OCI-LY1 (cell line): ENCODE measurements at regions not wholly inside any gene's neighbourhood (a gene's known extent, or its start where the extent isn't known, plus 50 kb on each side); places are given as distances from the start of the nearest gene placed in this dataset.
"Not testable (repeated sequence)": the region's sequence is repeated elsewhere in the genome, so short reads cannot be mapped to it uniquely, and the experiment has no call there.

Experiments used
- H2AFZ ChIP-seq: fragments of 200-600 bp; sonication (generic), shearing (Covaris generic); 2 replicates; pipeline ENCODE4 v1.6.0; 2014; ENCODE audit warnings: antibody characterized with exemption, mild to moderate bottlenecking, low read length
- H3F3A ChIP-seq: fragments of 200-600 bp; sonication (generic), shearing (Covaris generic); 2 replicates; pipeline ENCODE4 v1.6.0; 2014; ENCODE audit warnings: mild to moderate bottlenecking, antibody characterized with exemption, low read length, moderate library complexity; ENCODE audit not compliant: insufficient read depth
- H3K27ac ChIP-seq: fragments of 200-600 bp; sonication (generic); 2 replicates; pipeline ENCODE4 v1.5.1; 2014; ENCODE audit warnings: low read length, mixed run types, mild to moderate bottlenecking, low read depth; ENCODE audit not compliant: poor library complexity, severe bottlenecking
- H3K27me3 ChIP-seq: fragments of 200-600 bp; sonication (generic); 2 replicates; pipeline ENCODE4 v1.6.0; 2014; ENCODE audit warnings: antibody characterized with exemption, mild to moderate bottlenecking, low read length, moderate library complexity; ENCODE audit not compliant: insufficient read depth
- H3K36me3 ChIP-seq: fragments of 200-600 bp; sonication (generic); 2 replicates; pipeline ENCODE4 v1.6.1; 2014; ENCODE audit warnings: mild to moderate bottlenecking, antibody characterized with exemption, low read length, moderate library complexity, mixed read lengths; ENCODE audit not compliant: insufficient read depth
- H3K4me1 ChIP-seq: fragments of 200-600 bp; sonication (generic); 2 replicates; pipeline ENCODE4 v1.5.1; 2014; ENCODE audit warnings: mild to moderate bottlenecking, low read length, moderate library complexity; ENCODE audit not compliant: insufficient read depth, severe bottlenecking
- H3K4me2 ChIP-seq: fragments of 200-600 bp; sonication (generic), shearing (Covaris generic); 2 replicates; pipeline ENCODE4 v1.6.1; 2014; ENCODE audit warnings: low read length
- H3K4me3 ChIP-seq: fragments of 200-600 bp; sonication (generic); 2 replicates; pipeline ENCODE4 v1.5.1; 2014; ENCODE audit warnings: low read length, low read depth, mild to moderate bottlenecking, mixed read lengths; ENCODE audit not compliant: poor library complexity, severe bottlenecking
- H3K79me2 ChIP-seq: fragments of 200-600 bp; shearing (Covaris generic); 2 replicates; pipeline ENCODE4 v1.6.1; 2016; ENCODE audit warnings: mixed run types, low read length, mixed read lengths; ENCODE audit not compliant: insufficient read depth
- H3K9ac ChIP-seq: fragments of 200-600 bp; sonication (generic), shearing (Covaris generic); 2 replicates; pipeline ENCODE4 v1.6.1; 2014; ENCODE audit warnings: mild to moderate bottlenecking, low read length, mixed read lengths
- H3K9me2 ChIP-seq: fragments of 200-600 bp; sonication (generic), shearing (Covaris generic); 2 replicates; pipeline ENCODE4 v1.6.1; 2014; ENCODE audit warnings: low read depth, mild to moderate bottlenecking, low read length, mixed read lengths
- H3K9me3 ChIP-seq: fragments of 200-600 bp; shearing (Covaris generic); 2 replicates; pipeline ENCODE4 v1.6.1; 2014; ENCODE audit warnings: low read length, mixed read lengths
- H4K20me1 ChIP-seq: fragments of 200-600 bp; sonication (generic), shearing (Covaris generic); 2 replicates; pipeline ENCODE4 v1.6.0; 2016; ENCODE audit warnings: mild to moderate bottlenecking, low read length; ENCODE audit not compliant: insufficient read depth
- CTCF ChIP-seq: fragments of 200-600 bp; sonication (generic), shearing (Covaris generic); IDR thresholded peaks from 2 replicates; pipeline ENCODE4 v1.5.1; 2017; ENCODE audit warnings: mild to moderate bottlenecking, antibody characterized with exemption, low read length, moderate library complexity, mixed read lengths
- EZH2 ChIP-seq: fragments of 200-600 bp; sonication (generic), shearing (Covaris generic); IDR thresholded peaks from 2 replicates; pipeline ENCODE4 v1.8.0; 2017; ENCODE audit warnings: borderline replicate concordance, mixed run types, mild to moderate bottlenecking, antibody characterized with exemption, low read length, moderate library complexity, mixed read lengths

GRCh38 chr14:98218218-98218617 lies 1053.8 kb downstream of the BCL11B start:
- TF ChIP-seq EZH2 (no peak), CTCF (no peak)
- Histone ChIP-seq H3K9me3 (no peaks in the 10 kb centered on the region), H3K27ac (no peak overlapping the region), H4K20me1 (no peaks in the 10 kb centered on the region), H3K9me2 (no peaks in the 10 kb centered on the region), H3K4me2 (no peak overlapping the region), H3K9ac (no peak overlapping the region), H3K36me3 (no peaks in the 10 kb centered on the region), H3K79me2 (no peaks in the 10 kb centered on the region), H3K27me3 (no peaks in the 10 kb centered on the region), H3K4me3 (no peak overlapping the region), H3F3A (no peaks in the 10 kb centered on the region), H2AFZ (no peak overlapping the region), H3K4me1 (no peaks in the 10 kb centered on the region)

GRCh38 chr14:98219638-98220037 lies 1052.4 kb downstream of the BCL11B start:
- Histone ChIP-seq H3K36me3 (no peaks in the 10 kb centered on the region), H3K9me2 (no peaks in the 10 kb centered on the region), H2AFZ (no peak overlapping the region), H3K4me2 (no peak overlapping the region), H4K20me1 (no peaks in the 10 kb centered on the region), H3K4me1 (no peaks in the 10 kb centered on the region), H3K9me3 (no peaks in the 10 kb centered on the region), H3K79me2 (no peaks in the 10 kb centered on the region), H3K27ac (no peak overlapping the region), H3K27me3 (no peaks in the 10 kb centered on the region), H3K9ac (no peak overlapping the region), H3K4me3 (no peak overlapping the region), H3F3A (no peaks in the 10 kb centered on the region)
- TF ChIP-seq CTCF (no peak), EZH2 (no peak)

GRCh38 chr14:98223106-98223505 lies 1048.9 kb downstream of the BCL11B start:
- Histone ChIP-seq H3K36me3 (no peaks in the 10 kb centered on the region), H3F3A (no peaks in the 10 kb centered on the region), H4K20me1 (no peaks in the 10 kb centered on the region), H3K9me3 (no peaks in the 10 kb centered on the region), H3K27me3 (no peaks in the 10 kb centered on the region), H3K27ac (no peak overlapping the region), H3K9ac (no peak overlapping the region), H3K9me2 (no peaks in the 10 kb centered on the region), H3K4me3 (no peak overlapping the region), H3K4me1 (no peaks in the 10 kb centered on the region), H3K79me2 (no peaks in the 10 kb centered on the region), H3K4me2 (no peak overlapping the region), H2AFZ (no peak overlapping the region)
- no peak for TF ChIP-seq CTCF
- TF ChIP-seq EZH2 = no peak

- H3K27ac ChIP-seq = not testable (repeated sequence)
Observed at GRCh38 chr14:98223710-98224109, 1048.3 kb downstream of the BCL11B start.

More at GRCh38 chr14:98223710-98224109, 1048.3 kb downstream of the BCL11B start:
- not testable (repeated sequence) for H3K27me3 ChIP-seq, H3K4me3 ChIP-seq, H3K36me3 ChIP-seq, H3K9ac ChIP-seq, H3K9me2 ChIP-seq, H3K4me1 ChIP-seq, H3K79me2 ChIP-seq, H2AFZ ChIP-seq, H3K9me3 ChIP-seq, H3K4me2 ChIP-seq, H4K20me1 ChIP-seq, H3F3A ChIP-seq
